ENCODE measurements at regions not wholly inside any gene's neighbourhood (a gene's known extent, or its start where the extent isn't known, plus 50 kb on each side); places are given as distances from the start of the nearest gene placed in this dataset.

DNA sequence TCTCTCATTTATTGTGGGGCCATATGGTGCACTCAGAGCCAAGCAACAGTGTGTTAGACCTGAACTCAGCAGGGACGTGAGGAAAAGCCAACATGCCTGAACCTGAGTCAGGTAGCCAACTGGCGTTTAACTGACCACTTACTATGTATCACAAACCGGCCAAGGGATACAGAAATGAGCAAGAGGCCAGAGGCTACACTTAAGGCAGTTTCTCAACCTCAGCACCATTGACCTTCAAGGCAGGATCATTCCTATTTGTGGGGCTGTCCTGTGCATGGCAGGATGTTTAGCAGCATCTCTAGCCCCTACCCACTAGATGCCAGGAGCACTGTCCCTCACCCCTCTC, 103.5 kb upstream of the NANOS1 start:
- H3K27ac ChIP-seq (ENCODE audit: low read depth, low read length), result no peak overlapping the region
- peaks cover 2% of the 10 kb centered on the region for H3K27me3 ChIP-seq (ENCODE audit: control insufficient read depth, insufficient read depth, low read length)
- no peak overlapping the region for H3K4me3 ChIP-seq (ENCODE audit: low read depth, low read length)
- ChIA-PET POLR2A (no interaction called here), CTCF (no interaction called here)
- TF ChIP-seq, protein P1, sequence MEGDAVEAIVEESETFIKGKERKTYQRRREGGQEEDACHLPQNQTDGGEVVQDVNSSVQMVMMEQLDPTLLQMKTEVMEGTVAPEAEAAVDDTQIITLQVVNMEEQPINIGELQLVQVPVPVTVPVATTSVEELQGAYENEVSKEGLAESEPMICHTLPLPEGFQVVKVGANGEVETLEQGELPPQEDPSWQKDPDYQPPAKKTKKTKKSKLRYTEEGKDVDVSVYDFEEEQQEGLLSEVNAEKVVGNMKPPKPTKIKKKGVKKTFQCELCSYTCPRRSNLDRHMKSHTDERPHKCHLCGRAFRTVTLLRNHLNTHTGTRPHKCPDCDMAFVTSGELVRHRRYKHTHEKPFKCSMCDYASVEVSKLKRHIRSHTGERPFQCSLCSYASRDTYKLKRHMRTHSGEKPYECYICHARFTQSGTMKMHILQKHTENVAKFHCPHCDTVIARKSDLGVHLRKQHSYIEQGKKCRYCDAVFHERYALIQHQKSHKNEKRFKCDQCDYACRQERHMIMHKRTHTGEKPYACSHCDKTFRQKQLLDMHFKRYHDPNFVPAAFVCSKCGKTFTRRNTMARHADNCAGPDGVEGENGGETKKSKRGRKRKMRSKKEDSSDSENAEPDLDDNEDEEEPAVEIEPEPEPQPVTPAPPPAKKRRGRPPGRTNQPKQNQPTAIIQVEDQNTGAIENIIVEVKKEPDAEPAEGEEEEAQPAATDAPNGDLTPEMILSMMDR (IDR thresholded peaks at IDR 0.05; ENCODE audit: low read depth, low read length), result no peak
- no peak for DNase-seq (ENCODE audit: low read depth, low spot score)
- H3K9me3 ChIP-seq (ENCODE audit: control insufficient read depth, insufficient read depth, low read length), result no peaks in the 10 kb centered on the region

DNA sequence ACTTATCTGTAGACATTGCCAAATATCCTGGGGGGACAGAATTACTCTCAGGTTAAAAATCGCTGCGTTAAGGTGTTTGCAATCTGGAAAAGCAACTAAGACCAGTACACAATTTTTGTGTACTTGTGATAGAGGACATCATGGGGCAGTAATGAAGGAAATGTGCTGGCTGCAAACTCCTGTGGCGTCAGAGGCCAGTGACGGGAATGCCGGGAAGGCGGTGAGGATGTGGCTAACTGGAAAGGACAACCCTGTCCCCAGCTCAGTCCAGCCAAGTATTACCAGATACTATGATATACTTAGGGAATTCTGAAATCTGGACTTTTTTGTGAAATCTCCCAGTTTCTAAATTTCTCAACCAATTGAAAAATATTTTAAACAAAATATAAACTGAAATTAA, 103.1 kb upstream of the NANOS1 start:
- ChIA-PET CTCF (no interaction called here), POLR2A (no interaction called here)
- Histone ChIP-seq H3K27me3 (ENCODE audit: control insufficient read depth, insufficient read depth, low read length) (peaks cover 2% of the 10 kb centered on the region), H3K9me3 (ENCODE audit: control insufficient read depth, insufficient read depth, low read length) (no peaks in the 10 kb centered on the region), H3K27ac (ENCODE audit: low read depth, low read length) (no peak overlapping the region), H3K4me3 (ENCODE audit: low read depth, low read length) (no peak overlapping the region)
- TF ChIP-seq, protein P1 (IDR thresholded peaks at IDR 0.05; ENCODE audit: low read depth, low read length), result no peak
- DNase-seq (ENCODE audit: low read depth, low spot score), result no peak

DNA sequence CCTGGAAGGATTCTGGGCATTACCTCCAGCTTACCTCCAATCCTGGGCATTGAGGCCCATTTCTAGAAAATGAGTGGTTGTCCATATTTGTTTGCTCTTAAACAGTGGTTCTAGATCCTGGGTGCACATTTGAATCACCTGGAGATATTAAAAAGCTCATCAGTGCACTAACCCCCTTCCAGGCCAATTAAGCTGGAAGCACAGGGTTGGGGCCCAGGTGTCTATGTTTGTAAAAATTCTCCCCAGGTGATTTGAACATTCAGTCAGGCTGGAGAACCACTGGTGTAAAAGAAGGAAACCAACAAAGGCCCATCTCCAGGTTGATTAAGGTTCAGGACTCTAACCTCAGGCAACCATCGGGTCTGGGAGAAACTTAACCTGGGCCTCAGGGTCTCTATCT, 102.6 kb upstream of the NANOS1 start:
- no peak for DNase-seq (ENCODE audit: low read depth, low spot score)
- Histone ChIP-seq H3K27ac (ENCODE audit: low read depth, low read length) (no peak overlapping the region), H3K9me3 (ENCODE audit: control insufficient read depth, insufficient read depth, low read length) (no peaks in the 10 kb centered on the region), H3K4me3 (ENCODE audit: low read depth, low read length) (no peak overlapping the region), H3K27me3 (ENCODE audit: control insufficient read depth, insufficient read depth, low read length) (peaks cover 2% of the 10 kb centered on the region)
- POLR2A ChIA-PET, result no interaction called here
- CTCF ChIA-PET, result no interaction called here
- TF ChIP-seq, protein P1 (IDR thresholded peaks at IDR 0.05; ENCODE audit: low read depth, low read length), result no peak

DNA sequence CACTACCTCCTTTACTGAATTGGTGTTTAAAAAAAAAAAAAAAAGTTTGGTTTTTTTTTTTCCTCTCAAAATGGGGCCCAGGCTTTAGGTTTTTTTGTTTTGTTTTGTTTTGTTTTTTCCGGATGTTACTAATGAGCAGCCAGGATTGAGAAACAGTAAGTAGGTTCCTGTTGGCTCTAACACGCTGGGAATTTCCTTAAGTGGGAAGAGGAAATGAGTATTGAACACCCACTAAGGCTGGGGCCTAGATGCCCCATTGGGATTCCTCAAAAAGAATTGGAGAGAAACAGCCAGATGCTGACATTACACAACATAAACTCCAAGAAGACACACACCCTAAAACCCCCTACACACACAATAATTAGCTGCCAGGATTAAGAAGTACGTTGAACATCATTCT, 102.2 kb upstream of the NANOS1 start:
- H3K9me3 ChIP-seq (ENCODE audit: control insufficient read depth, insufficient read depth, low read length), result no peaks in the 10 kb centered on the region
- no peak overlapping the region for H3K27ac ChIP-seq (ENCODE audit: low read depth, low read length)
- H3K27me3 ChIP-seq (ENCODE audit: control insufficient read depth, insufficient read depth, low read length), result peaks cover 2% of the 10 kb centered on the region
- TF ChIP-seq, protein P1 (IDR thresholded peaks at IDR 0.05; ENCODE audit: low read depth, low read length), result no peak
- CTCF ChIA-PET, result no interaction called here
- no peak overlapping the region for H3K4me3 ChIP-seq (ENCODE audit: low read depth, low read length)
- no peak for DNase-seq (ENCODE audit: low read depth, low spot score)
- POLR2A ChIA-PET, result no interaction called here

DNA sequence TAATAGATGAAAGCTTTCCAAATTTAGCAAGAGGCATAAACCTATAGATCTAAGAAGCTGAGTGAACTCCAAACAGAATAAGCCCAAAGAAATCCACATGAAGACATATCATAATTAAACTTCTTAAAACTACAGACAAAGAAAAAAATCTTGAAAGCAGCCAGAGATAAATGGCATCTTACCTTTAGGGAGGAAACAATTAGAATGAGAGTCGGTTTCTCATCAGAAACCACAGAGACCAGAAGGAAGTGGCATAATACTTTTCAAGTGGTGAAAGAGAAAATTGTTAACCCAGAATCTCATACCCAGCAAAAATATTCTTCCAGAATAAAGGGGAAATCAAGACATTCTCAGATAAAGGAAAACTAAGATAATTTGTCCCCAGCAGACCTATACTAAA, 98.9 kb upstream of the NANOS1 start:
- no peak overlapping the region for H3K4me3 ChIP-seq (ENCODE audit: low read depth, low read length)
- H3K27me3 ChIP-seq (ENCODE audit: control insufficient read depth, insufficient read depth, low read length), result peaks cover 2% of the 10 kb centered on the region
- H3K27ac ChIP-seq (ENCODE audit: low read depth, low read length), result no peak overlapping the region
- TF ChIP-seq, protein P1 (IDR thresholded peaks at IDR 0.05; ENCODE audit: low read depth, low read length), result no peak
- no peaks in the 10 kb centered on the region for H3K9me3 ChIP-seq (ENCODE audit: control insufficient read depth, insufficient read depth, low read length)
- CTCF ChIA-PET, result interaction anchor here (0.6 kb wide), 1 partner anchor 25 kb away, joined by 3 read pairs; no protein-coding TSS in a partner anchor
- POLR2A ChIA-PET, result no interaction called here
- DNase-seq (ENCODE audit: low read depth, low spot score), result no peak

Measured in AG04450 (cell line).